ENCODE measurements at regions not wholly inside any gene's neighbourhood (a gene's known extent, or its start where the extent isn't known, plus 50 kb on each side); places are given as distances from the start of the nearest gene placed in this dataset.

DNA sequence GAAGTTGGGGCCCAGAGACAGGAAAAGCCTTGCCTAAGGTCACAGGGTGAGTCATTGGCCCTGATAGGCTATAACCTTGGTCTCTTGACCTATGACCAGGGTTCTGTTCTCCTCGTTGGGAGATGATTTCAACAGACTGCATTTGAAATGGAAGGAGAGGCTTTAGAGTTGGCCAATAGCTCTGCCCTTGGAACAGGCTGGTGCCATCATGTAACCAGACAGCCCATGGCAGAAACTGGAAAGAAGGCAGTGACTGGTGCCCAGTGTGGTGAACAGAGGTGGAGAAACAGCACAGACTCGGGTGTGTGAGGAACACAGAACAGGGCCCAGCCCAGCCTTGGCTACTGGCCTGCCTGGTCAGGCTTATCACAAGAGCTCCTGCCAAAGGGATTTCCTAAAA is 109.8 kb upstream of the SLC25A48 start:
- DNase-seq (ENCODE audit: low read depth in 2 of 2), result no peak
- TF ChIP-seq, protein P1, sequence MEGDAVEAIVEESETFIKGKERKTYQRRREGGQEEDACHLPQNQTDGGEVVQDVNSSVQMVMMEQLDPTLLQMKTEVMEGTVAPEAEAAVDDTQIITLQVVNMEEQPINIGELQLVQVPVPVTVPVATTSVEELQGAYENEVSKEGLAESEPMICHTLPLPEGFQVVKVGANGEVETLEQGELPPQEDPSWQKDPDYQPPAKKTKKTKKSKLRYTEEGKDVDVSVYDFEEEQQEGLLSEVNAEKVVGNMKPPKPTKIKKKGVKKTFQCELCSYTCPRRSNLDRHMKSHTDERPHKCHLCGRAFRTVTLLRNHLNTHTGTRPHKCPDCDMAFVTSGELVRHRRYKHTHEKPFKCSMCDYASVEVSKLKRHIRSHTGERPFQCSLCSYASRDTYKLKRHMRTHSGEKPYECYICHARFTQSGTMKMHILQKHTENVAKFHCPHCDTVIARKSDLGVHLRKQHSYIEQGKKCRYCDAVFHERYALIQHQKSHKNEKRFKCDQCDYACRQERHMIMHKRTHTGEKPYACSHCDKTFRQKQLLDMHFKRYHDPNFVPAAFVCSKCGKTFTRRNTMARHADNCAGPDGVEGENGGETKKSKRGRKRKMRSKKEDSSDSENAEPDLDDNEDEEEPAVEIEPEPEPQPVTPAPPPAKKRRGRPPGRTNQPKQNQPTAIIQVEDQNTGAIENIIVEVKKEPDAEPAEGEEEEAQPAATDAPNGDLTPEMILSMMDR (IDR thresholded peaks at IDR 0.05; ENCODE audit: low read depth, low read length), result no peak
- no peak overlapping the region for H3K4me3 ChIP-seq (replicated peaks in 1 of 2; ENCODE audit: low read depth in 2 of 2, low read length in 2 of 2)

DNA sequence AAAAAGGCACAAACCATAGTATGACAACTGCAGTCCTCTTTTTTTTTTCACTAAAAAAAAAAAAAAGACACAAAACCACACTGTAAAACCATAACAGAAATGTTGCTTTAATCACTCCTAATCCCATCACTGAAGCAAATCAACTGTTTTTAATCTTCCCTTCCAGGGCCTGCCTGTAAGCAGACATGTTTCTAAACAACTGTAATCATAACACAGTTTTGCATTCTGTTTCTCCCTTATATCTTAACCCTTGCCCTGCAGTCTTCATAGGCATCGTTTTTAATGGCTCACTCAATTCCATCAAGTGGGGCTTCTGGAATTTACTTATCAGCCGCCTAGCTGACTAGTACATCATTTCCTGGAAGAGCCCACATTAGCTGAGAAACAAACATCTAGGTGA is 111.0 kb upstream of the SLC25A48 start:
- H3K4me3 ChIP-seq (replicated peaks in 1 of 2; ENCODE audit: low read depth in 2 of 2, low read length in 2 of 2), result no peak overlapping the region
- TF ChIP-seq, protein P1 (IDR thresholded peaks at IDR 0.05; ENCODE audit: low read depth, low read length), result no peak
- no peak for DNase-seq (ENCODE audit: low read depth in 2 of 2)

- H3K4me3 ChIP-seq (replicated peaks in 1 of 2; ENCODE audit: low read depth in 2 of 2, low read length in 2 of 2), result no peak overlapping the region
- TF ChIP-seq, protein P1 (IDR thresholded peaks at IDR 0.05; ENCODE audit: low read depth, low read length), result no peak
- DNase-seq (ENCODE audit: low read depth in 2 of 2), result no peak
These were observed 112.8 kb upstream of the SLC25A48 start for GRCh38 chr5:135721548-135722090.

DNA sequence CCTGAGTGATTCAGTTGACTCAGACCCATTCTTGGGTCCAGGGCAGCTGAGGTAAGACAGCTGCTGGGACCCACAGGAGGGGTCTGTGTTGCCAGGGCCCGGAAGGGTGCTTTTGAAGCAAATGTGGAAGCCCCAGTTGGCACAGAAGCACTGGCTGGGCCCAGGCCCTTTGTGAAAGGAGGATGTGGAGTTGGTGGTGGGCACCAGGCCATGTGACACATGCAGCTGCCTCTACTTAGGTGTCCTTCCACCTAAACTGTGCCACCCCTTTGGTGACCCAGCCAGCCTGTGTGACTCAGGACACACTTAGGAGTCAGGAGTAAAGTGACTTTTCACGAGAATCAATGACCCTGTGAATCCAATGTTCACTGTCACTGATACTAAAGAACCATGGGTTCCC is 114.3 kb upstream of the SLC25A48 start:
- H3K4me3 ChIP-seq (replicated peaks in 1 of 2; ENCODE audit: low read depth in 2 of 2, low read length in 2 of 2), result no peak overlapping the region
- DNase-seq (ENCODE audit: low read depth in 2 of 2), result no peak
- TF ChIP-seq, protein P1 (IDR thresholded peaks at IDR 0.05; ENCODE audit: low read depth, low read length), result no peak

DNA sequence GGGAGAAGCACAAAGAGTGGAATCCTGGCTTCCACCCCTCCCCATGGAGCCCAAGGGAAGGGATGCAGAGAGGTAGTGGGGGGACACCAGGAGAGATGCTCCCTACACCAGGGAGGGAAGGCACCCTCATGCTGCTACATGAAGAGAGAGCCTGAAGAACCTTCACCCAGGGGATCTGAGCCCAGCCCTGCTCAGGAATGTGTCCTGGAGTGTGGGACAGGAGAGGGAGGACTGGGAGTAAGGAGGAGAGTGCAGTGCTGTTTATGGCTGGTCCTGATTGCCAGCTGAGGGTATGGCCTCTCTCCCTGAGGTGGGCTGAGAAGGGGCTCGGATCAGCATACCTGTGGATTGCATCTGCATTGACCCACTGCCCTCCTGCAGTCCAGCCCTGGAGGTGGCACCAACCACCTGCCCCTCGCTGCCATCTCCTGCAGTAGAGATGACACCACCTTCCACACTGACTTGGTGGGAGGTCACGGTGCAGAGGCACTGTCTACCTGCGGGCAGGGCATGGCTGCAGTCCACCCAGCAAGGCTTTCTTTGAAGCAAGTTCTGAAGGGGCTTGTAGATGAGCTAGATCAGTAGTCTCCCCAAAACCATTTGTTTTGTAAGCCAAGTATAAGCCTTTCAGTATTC is 114.9 kb upstream of the SLC25A48 start:
- H3K4me3 ChIP-seq (replicated peaks in 1 of 2; ENCODE audit: low read depth in 2 of 2, low read length in 2 of 2), result no peak overlapping the region
- TF ChIP-seq, protein P1 (IDR thresholded peaks at IDR 0.05; ENCODE audit: low read depth, low read length), result no peak
- DNase-seq (ENCODE audit: low read depth in 2 of 2), result no peak

GRCh38 chr5:135718651-135719050 is 115.8 kb upstream of the SLC25A48 start:
- H3K4me3 ChIP-seq (replicated peaks in 1 of 2; ENCODE audit: low read depth in 2 of 2, low read length in 2 of 2), result no peak overlapping the region
- peak in 1 of 2 donors; percentile 12 for DNase-seq (ENCODE audit: low read depth in 2 of 2)
- TF ChIP-seq, protein P1 (IDR thresholded peaks at IDR 0.05; ENCODE audit: low read depth, low read length), result no peak

- no peak overlapping the region for H3K4me3 ChIP-seq (replicated peaks in 1 of 2; ENCODE audit: low read depth in 2 of 2, low read length in 2 of 2)
- peak in 1 of 2 donors; percentile 50 for DNase-seq (ENCODE audit: low read depth in 2 of 2)
- TF ChIP-seq, protein P1 (IDR thresholded peaks at IDR 0.05; ENCODE audit: low read depth, low read length), result no peak
These were observed 116.3 kb upstream of the SLC25A48 start for GRCh38 chr5:135718151-135718550.

Measured in cardiac fibroblast (primary cell).